ENCODE measurements at regions not wholly inside any gene's neighbourhood (a gene's known extent, or its start where the extent isn't known, plus 50 kb on each side); places are given as distances from the start of the nearest gene placed in this dataset.

GRCh38 chr5:74521401-74521800 is 119.1 kb downstream of the ENC1 start:
- Mint-ChIP-seq H3K9me3 (ENCODE audit: low read depth) (peaks cover 20% of the 10 kb centered on the region), H3K4me1 (ENCODE audit: low read depth) (peaks cover 19% of the 10 kb centered on the region), H3K27ac (no peak overlapping the region), H3K4me3 (ENCODE audit: low read depth) (no peak overlapping the region), H3K27me3 (no peaks in the 10 kb centered on the region), H3K36me3 (ENCODE audit: insufficient read depth) (peaks cover 11% of the 10 kb centered on the region)
- DNase-seq (ENCODE audit: low spot score, unreplicated experiment), result no peak
- TF ChIP-seq CTCF (IDR thresholded peaks at IDR 0.05; ENCODE audit: unreplicated experiment), result no peak

- no peak overlapping the region for H3K27ac Mint-ChIP-seq
- H3K4me3 Mint-ChIP-seq (ENCODE audit: low read depth), result no peak overlapping the region
- peaks cover 7% of the 10 kb centered on the region for H3K36me3 Mint-ChIP-seq (ENCODE audit: insufficient read depth)
- H3K9me3 Mint-ChIP-seq (ENCODE audit: low read depth), result peaks cover 14% of the 10 kb centered on the region
- H3K4me1 Mint-ChIP-seq (ENCODE audit: low read depth), result peaks cover 36% of the 10 kb centered on the region
- DNase-seq (ENCODE audit: low spot score, unreplicated experiment), result no peak
- TF ChIP-seq CTCF (IDR thresholded peaks at IDR 0.05; ENCODE audit: unreplicated experiment), result no peak
- H3K27me3 Mint-ChIP-seq, result no peaks in the 10 kb centered on the region
These were observed 120.8 kb downstream of the ENC1 start for GRCh38 chr5:74519679-74520078.

GRCh38 chr5:74519161-74519571 is 121.4 kb downstream of the ENC1 start:
- Mint-ChIP-seq H3K36me3 (ENCODE audit: insufficient read depth) (peaks cover 7% of the 10 kb centered on the region), H3K27me3 (no peaks in the 10 kb centered on the region), H3K4me1 (ENCODE audit: low read depth) (peaks cover 40% of the 10 kb centered on the region), H3K9me3 (ENCODE audit: low read depth) (peaks cover 11% of the 10 kb centered on the region), H3K4me3 (ENCODE audit: low read depth) (no peak overlapping the region), H3K27ac (peak overlapping the region; percentile 88)
- DNase-seq (ENCODE audit: low spot score, unreplicated experiment), result no peak
- TF ChIP-seq CTCF (IDR thresholded peaks at IDR 0.05; ENCODE audit: unreplicated experiment), result no peak

- no peak overlapping the region for H3K27ac Mint-ChIP-seq
- H3K27me3 Mint-ChIP-seq, result no peaks in the 10 kb centered on the region
- no peak overlapping the region for H3K4me3 Mint-ChIP-seq (ENCODE audit: low read depth)
- peaks cover 3% of the 10 kb centered on the region for H3K9me3 Mint-ChIP-seq (ENCODE audit: low read depth)
- TF ChIP-seq CTCF (IDR thresholded peaks at IDR 0.05; ENCODE audit: unreplicated experiment), result no peak
- H3K4me1 Mint-ChIP-seq (ENCODE audit: low read depth), result peaks cover 48% of the 10 kb centered on the region
- no peaks in the 10 kb centered on the region for H3K36me3 Mint-ChIP-seq (ENCODE audit: insufficient read depth)
- DNase-seq (ENCODE audit: low spot score, unreplicated experiment), result no peak
These were observed 122.8 kb downstream of the ENC1 start for GRCh38 chr5:74517700-74518099.

- no peak for TF ChIP-seq CTCF (IDR thresholded peaks at IDR 0.05; ENCODE audit: unreplicated experiment)
- no peak overlapping the region for H3K4me3 Mint-ChIP-seq (ENCODE audit: low read depth)
- no peaks in the 10 kb centered on the region for H3K36me3 Mint-ChIP-seq (ENCODE audit: insufficient read depth)
- H3K4me1 Mint-ChIP-seq (ENCODE audit: low read depth), result peaks cover 41% of the 10 kb centered on the region
- no peak for DNase-seq (ENCODE audit: low spot score, unreplicated experiment)
- H3K27me3 Mint-ChIP-seq, result no peaks in the 10 kb centered on the region
- peak overlapping the region; percentile 79 for H3K27ac Mint-ChIP-seq
- H3K9me3 Mint-ChIP-seq (ENCODE audit: low read depth), result no peaks in the 10 kb centered on the region
These were observed 124.3 kb downstream of the ENC1 start for GRCh38 chr5:74516211-74516636.
